GM21526 (cell line): ENCODE measurements at regions not wholly inside any gene's neighbourhood (a gene's known extent, or its start where the extent isn't known, plus 50 kb on each side); places are given as distances from the start of the nearest gene placed in this dataset.

Experiments used
- ATAC-seq: cut with Tn5 transposase; IDR thresholded peaks from one replicate; pipeline ENCODE4 v1.9.1; 2021; ENCODE audit warnings: moderate library complexity; ENCODE audit not compliant: unreplicated experiment, low FRiP score

DNA sequence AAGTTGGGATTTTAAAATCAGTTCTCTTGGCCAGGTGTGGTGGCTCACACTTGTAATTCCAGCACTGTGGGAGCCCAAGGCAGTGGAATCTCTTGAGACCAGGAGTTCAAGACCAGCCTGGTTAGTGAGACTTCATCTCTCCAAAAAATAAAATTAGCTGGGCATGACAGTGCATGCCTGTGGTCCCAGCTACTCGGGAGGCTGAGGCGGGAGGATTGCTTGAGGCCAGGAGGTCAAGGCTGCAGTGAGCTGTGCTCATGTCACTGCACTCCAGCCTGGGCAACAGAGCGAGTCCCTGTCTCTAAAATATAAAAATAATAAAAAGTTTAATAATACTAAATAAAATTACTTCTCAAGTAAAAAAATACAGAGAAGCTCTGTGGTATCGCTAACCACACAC is 77.5 kb downstream of the FOXA2 start:
- no peak for ATAC-seq

DNA sequence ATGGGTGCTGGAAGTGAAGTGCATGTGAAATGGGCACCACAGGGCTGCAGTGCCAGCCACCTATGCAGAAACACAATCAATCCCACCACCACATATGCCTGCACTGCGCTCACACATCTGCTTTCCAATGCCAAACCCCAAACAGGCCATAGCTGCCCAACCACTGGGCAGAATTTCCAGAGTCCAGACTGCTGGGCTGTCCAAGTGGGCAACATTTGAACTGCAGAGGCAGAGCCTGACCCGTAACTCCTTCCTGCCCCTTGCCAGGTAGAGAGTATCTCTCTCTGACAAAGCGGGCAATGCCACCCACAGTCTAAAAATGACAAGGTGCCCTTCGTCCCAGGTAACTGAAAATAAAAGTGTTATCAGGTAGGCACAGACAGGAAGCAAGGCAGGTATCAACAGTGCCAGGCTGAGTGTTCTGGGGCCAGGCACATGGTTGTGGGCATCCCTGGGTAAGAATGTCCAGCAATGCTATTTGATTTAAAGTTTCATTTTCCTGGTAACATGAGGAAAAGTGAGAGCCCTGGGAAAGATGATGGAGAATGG is 79.5 kb downstream of the FOXA2 start:
- ATAC-seq: no peak

DNA sequence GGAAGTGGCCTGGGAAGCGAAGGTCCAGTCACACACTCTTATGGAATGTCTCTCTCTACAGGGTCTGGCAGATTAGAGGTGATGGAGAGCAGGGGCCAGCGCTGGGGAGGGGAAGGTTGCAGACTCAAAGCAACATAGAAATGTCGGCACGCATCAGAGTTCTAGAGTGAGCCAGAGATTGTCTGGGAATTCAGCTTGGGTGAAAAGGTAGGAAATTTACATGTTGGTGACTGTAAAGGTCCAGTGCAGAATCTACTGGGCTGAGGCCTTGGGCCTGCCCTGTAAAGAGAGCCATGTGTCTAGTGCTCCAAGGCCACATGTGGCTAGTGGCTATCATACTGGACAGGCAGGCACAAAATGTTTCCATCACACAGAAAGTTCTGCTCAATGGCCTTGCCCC is 80.8 kb downstream of the FOXA2 start:
- ATAC-seq: no peak

DNA sequence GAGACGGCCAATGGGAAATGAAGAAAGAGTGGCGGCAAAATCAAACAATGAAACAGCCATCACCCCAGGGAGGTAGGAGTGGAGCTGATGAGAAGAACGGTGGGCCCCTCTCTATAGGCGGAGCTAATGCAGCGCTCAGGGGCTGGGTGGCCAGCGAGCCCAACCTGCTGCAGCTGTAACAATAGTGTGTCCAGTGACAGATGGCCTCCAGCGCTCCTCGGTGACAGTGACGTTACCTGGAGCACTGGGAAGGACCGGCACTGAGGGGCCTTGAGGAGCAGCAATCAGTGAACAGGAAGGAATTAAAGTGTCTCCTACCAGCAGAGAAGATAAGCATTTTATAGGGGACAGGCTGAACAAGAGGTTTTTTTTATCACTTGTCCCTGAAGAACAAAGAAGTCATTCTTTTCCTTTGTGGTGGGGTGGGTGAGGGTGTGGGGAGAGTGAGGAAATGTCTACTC is 81.6 kb downstream of the FOXA2 start:
- no peak for ATAC-seq

DNA sequence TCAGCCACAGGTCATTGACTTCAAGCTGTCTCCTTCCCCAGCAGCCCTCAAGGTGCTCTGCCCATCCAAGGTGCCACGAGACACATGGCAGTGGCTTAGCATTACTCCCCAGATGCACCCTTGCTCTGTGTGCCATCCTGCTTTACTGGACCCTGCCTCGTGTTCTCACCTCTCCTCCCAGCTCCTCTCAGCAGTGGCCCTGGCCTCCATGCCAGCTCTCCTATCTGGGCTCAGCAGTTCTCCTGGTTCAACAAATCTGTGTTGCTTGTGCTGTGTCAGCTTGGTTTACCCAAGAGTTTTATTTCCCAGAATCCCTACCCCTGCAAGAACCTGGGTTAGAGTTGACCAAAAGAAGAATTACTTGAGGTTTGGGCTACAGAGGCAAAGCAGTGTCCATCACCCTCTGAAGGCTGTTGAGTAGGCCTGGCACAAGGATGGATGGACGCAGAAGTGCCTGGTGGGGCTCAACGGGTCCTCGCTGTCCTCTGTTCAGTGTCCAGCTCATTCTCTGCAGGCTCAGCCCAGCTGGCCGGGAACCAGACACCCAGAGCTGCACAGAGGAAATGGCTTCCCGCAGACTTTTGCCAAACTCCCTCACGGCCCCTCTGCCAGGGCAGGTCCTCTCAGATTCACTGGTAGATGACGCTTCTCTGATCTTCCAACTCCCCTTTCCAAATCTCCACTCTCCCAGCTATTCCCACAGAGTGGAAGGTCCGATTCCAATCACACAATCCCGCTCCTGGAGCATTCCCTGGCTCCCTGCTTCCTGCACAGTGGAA is 82.6 kb downstream of the FOXA2 start:
- no peak for ATAC-seq

DNA sequence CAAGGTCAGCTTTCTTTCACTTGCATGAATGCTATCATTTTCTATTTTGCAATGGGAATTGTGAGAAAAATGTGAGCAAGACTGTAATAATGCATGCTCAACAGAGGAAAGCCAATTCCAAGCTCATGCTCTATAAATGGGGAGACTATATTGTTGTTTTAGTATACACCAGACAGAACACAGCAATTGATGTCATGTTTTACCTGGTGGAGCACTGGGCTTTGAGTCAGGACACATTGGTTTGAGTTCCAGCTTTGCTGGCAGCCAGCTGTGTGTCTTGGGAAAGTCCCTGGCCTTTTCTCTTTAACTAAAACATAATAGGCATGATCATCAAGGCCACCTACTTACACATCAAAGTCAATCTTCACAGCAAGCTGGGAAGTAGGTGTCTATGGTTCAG is 83.3 kb downstream of the FOXA2 start:
- no peak for ATAC-seq

DNA sequence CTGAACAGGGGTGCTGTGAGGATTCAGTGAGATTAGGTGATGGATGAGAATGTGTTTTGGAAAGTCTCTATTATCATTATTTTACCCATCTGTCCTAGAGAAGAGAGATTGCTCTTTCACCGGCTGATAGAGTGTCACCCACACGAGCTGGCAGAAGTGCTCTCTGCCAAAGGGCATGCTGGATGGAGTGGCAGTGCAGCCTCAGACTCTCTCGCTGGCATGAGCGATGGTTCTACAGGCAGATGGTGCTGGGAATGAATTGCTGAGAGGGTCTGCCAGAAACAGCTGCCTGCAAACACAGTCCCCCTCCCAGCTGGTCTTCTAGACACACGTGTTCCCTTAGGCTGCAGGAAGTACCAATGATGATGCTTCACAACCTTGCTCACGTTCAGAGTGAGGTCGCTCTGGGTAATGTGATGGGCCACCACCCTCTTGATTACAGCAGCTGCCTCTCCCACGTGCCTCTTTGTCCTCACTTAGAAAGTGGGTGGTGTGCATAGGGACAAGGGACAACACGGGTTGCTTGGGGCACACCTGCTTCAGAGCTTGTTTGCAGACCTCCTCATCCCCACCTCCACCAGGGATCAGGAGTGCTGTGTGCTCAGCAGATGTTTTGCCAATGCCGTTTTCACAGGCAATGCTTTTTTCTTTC is 84.7 kb downstream of the FOXA2 start:
- ATAC-seq: no peak

DNA sequence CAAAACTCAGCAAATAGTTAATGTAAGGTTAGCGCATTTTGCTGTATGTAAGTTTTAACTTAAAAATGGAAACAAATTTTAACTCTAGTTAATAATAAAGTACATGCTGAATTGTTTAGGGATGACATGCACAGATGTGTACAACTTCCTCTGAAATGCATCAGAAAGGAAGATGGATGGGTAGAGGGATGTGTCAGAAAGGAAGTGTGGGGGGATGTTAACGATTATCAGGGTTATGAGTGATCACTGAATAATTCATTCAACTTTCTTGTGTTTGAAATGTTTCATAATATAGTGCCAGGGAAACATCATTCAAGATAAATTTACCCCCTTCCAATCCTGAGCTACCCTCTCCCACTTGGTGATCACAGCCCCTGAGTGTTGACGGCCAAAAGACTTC is 87.6 kb downstream of the FOXA2 start:
- no peak for ATAC-seq

DNA sequence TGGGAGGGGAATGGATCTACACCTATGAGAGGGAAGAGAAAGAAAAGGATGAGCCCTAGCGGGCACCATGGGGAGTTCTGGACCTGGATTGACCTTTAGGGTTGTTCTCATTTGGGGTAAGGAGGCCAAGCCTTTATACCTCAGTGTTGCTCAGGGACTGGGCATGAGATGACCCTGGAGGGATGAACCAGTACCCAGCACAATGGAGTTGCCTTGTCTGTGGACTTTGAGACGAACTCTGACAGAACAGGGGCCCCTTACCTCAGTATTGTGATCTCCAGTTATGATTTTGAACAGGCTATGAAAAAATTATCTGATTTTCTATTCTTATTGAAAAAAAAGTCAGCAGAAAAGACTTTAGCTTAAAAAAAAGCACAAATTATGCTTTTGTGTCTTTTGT is 88.6 kb downstream of the FOXA2 start:
- ATAC-seq: no peak

DNA sequence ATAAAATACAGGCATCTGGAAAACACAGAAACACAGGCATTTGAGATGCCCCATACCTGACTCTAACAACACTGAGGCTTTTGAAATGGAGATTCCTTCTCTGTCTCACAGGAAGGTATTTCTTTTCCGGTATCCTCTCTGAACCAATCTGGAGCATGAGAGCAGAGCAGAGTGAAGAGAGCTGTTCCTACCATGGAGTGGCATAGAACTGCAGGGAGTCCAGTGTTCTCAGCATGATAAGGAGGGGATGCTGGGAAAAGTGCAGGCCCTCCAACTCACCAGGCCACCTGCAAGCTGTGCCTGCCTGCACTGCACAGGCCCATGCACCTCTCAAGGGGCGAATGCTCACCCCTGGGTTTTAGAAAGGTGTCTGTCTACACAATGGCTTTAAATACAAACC is 89.2 kb downstream of the FOXA2 start:
- ATAC-seq: no peak

DNA sequence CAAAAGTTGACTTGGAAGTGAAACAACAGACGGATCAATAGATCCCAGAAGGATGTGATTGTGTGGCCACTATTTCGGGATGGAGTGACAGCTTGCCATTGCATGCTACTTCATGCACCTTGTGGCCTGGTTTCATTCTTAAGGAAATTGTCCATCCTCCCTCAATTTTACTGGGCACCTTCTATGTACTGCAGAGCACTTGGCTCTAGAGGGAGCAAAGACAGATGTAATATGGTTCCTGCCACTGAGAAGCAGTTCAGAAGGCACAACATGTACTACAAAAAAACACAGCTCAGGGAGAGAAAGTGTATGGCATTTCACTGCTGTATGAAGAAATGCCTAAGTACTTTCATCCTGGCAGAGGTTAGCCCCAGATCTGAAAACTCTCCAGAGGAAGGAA is 91.9 kb downstream of the FOXA2 start:
- ATAC-seq: no peak

DNA sequence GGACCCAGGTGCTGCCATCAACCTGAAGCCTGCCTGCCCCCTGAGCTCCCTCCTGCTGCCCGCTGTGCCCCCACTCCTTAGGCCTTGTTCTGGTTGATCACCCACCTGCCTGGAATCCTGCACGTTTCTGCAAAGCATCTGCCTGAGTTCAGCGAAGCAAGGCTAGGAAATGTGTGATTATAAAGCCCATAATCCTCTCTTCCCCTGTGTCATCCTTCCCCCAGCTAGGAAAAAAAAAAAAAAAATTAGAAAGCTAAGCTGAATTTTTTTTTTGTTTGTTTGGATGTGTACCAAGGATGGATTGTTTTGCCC is 93.2 kb downstream of the FOXA2 start:
- no peak for ATAC-seq

DNA sequence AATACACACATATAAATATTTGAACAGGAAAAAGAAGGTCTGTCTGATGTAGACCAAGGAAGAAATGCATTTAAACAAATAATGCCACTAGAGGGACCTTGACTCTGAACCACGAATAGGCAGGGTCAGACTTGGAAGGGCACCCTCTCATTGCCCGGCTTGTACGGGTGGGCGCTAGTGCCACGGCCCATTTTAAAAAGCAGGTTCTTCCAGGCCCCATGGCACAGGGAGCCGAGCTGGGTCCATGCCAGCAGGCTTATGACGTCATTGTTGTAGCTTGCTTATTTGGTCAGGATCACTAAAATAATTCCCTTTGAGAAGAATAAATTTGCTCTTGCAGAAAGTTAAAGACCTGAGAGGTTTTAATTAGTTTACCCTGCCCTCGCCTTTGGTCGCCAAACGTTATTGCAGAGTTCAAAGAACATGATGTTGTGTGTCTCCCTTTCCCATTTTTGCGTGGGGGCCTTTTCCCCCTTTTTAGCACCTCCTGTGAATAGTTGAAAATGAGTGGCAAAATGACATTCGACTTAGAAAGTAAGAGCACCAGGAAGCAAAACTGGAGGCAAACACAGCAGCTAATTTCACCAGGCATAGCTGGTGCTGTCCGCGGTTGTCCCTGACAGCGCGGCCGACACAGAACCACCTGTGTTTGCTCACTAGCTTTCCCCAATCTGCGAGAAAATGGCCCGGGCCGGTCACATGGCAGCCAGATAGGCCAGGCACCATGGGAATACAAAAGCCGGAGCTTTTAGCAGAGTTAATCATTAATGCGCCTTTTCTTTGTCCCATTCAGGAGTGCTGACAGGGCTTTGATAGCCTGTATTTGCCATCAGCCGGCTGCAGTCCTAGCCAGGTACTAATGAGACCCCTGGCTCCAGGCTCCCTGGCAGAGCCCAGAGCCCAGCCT is 93.8 kb downstream of the FOXA2 start:
- ATAC-seq: no peak

DNA sequence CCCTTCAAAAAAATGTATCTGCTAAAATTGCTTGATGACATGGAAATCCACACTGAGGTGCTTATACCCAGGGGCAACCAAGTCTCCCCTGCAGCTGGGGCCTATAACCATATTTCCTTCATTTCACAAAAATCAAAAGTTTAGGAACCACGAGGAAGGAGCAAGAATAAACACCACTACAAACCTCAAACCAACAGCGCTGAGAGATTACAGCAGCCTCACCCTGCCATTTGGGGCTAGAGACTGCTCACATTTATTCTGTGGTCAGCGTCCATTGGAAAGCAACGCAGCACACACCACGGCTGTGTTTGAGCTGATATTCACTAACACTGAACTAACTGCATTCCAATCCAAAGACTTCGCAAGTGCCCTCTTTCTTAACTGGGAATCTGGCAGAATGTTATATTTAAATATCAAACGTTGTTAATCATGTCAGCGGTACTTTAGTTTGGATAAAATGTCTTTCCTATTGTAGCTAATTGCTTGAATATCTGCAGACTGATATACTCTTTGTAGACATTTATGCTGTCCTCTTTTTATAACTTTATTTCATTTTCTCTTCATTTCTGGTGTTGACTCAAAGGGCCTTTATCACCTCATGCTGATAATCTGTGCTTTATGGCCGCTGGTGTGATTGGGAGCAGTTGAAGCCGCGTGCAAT is 94.6 kb downstream of the FOXA2 start:
- ATAC-seq: no peak

DNA sequence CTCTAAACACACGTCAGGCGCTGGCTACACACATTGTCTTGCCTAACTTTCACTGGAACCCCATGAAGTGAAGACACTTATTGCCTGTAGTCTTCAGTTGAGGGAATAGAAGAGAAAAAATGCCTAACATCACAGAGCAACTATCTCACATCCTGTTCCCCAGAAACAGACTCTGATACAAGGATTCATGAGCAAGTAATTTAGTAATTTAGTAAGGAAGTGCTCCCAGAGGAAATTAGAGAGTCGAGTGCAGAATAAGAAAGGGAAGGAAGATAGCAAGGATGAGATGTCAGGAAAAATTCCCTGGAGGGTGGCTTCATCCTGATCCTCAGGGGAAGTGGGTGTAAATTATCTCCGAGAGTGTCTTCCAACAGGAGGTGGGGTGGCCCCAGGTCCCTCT is 104.0 kb downstream of the FOXA2 start:
- ATAC-seq: no peak

DNA sequence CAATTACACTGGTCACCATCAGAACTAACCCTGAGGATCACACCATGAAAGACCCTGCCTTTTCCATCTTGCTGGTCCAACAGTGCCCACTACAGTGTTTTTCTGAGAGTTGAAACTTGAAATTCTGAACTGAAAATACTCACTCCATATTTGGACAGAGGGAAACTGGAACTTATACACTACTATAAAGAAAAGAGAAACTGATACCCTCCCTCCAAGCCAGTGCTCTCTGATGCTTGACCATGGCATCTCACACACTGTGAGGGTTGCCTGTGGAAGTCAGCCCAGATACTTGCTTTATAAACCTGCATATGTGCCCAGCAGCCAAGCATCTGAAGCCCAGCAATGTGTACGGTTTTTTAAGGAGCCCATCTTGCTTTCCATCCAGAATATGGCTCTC is 108.7 kb downstream of the FOXA2 start:
- ATAC-seq: peak; percentile 97

DNA sequence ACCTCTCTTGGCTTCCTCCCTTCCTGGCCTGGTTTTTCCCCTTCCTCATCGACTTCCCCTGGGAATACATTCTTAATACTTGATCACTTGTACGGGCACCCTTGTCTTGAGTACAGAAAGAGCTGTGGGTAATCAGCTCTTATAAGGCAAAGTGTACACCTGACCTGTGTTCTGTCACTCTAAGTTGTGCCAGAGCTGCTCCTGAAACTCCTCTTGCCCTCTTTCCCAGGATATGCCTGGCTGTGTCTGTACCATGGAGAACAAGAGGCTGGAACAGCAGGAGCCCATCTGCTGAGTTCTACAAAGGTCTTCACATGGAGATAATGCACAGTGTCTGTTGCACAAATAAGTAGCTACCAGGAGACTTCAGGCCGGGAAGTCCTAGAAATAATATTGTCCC is 110.1 kb downstream of the FOXA2 start:
- no peak for ATAC-seq

DNA sequence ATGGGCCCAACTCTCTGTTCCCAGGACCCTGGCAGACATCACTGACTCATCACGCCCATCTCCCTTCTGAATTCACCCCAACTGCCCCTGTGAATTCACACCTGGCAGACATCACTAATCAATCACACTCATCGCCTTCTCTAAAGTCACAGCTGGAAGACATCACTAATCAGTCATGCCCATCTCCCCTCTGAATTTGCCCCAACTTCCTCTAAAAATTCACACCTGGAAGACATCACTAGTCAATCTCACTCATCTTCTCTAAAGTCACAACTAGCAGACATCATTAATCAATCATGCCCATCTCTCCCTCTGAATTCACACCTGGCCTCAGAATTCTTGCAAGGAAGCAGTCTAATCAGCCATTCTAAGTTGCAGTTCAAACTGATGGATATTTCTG is 111.1 kb downstream of the FOXA2 start:
- ATAC-seq: no peak

DNA sequence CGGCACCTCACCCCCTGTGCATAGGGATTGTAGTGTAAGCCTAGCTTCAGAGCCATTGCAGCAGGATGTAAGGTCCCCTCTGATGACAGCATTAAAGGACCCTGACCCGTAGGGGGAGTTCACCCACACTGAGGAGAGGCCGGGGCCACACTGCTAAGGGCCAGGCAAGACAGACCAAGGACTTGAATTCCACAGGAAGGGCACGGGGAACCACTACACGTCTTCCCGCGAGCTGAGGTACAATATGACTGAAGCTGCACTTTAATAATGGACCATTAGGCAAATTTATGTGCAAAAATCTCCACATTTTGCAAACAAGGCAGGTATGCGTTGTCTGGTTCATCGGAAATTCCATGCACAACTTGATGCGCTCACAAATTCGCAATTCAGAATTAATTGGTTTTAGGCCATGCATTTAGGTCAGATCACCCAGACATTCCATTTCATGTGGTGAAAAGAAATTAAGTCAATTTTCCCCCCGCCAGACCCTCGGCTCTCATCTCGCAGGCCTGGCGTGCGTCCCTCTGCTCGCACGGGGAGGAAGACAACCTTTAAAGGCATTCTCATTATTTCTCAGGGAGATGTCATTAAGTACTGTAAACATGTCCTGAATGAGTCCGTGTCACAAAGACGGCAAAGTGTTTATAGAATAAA is 111.8 kb downstream of the FOXA2 start:
- no peak for ATAC-seq

DNA sequence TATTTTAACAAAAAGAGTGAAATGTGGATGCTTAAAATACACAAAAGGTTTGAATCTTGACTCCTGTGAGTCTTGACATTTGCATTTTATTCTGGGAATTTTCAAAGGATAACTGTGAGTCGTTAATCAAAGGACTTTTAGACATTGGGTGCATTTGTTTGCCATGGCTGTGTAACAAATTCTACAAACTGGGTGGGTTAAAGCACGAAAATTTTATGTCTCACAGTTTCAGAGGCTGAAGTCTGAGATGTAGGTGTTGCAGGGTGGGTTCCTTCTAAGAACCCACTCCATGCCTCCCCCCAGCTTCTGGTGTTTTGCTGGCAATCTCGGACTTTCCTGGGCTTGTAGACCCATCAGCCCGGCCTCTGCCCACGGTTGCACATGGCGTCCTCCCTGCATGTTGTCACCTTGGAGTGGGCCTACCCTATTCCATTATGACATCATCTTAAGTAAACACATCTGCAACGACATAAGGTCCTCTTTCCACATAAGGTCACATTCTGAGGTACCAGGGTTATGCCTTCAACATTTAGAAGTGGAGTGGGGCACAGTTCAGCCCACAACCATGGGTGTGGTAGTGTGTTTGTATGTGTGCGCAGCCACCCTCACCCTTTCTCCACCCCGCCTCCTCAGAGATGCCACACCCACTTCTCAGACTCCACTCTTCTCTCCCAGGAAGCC is 113.1 kb downstream of the FOXA2 start:
- no peak for ATAC-seq
